ENCODE measurements at regions not wholly inside any gene's neighbourhood (a gene's known extent, or its start where the extent isn't known, plus 50 kb on each side); places are given as distances from the start of the nearest gene placed in this dataset.

GRCh38 chr1:244234009-244234643 lies 183.0 kb downstream of the ZBTB18 start:
- no peak for TF ChIP-seq POLR2A (IDR thresholded peaks at IDR 0.05)
- no peak for TF ChIP-seq CTCF (IDR thresholded peaks at IDR 0.05)

All from lower leg skin (tissue), 3 donors.